ENCODE measurements at regions not wholly inside any gene's neighbourhood (a gene's known extent, or its start where the extent isn't known, plus 50 kb on each side); places are given as distances from the start of the nearest gene placed in this dataset.

GRCh38 chr2:104371087-104371781 lies 482.7 kb upstream of the POU3F3 start:
- ChIA-PET POLR2A (no interaction called here), CTCF (no interaction called here)
- no peak for DNase-seq (ENCODE audit: extremely low spot score)
- no peak for TF ChIP-seq HDGF (IDR thresholded peaks at IDR 0.05; ENCODE audit: borderline replicate concordance)
- TF ChIP-seq FOXM1 (IDR thresholded peaks at IDR 0.05; ENCODE audit: borderline replicate concordance), result no peak
- no peak for TF ChIP-seq SUZ12 (IDR thresholded peaks at IDR 0.05)
- TF ChIP-seq ARNT (IDR thresholded peaks at IDR 0.05), result no peak
- TF ChIP-seq PKNOX1 (IDR thresholded peaks at IDR 0.05), result no peak
- no peak for TF ChIP-seq ELF4 (IDR thresholded peaks at IDR 0.05)
- no peak for TF ChIP-seq FOXK2 (IDR thresholded peaks at IDR 0.05)
- TF ChIP-seq FOXA1 (IDR thresholded peaks at IDR 0.05), result no peak
- TF ChIP-seq SP1 (IDR thresholded peaks at IDR 0.05), result no peak
- TF ChIP-seq BHLHE40 (IDR thresholded peaks at IDR 0.05; ENCODE audit: borderline replicate concordance), result no peak

- POLR2A ChIA-PET, result no interaction called here
- DNase-seq (ENCODE audit: extremely low spot score), result no peak
- CTCF ChIA-PET, result no interaction called here
- TF ChIP-seq HDGF (IDR thresholded peaks at IDR 0.05; ENCODE audit: borderline replicate concordance), result no peak
- TF ChIP-seq FOXK2 (IDR thresholded peaks at IDR 0.05), result no peak
- no peak for TF ChIP-seq BHLHE40 (IDR thresholded peaks at IDR 0.05; ENCODE audit: borderline replicate concordance)
- no peak for TF ChIP-seq ZNF384 (IDR thresholded peaks at IDR 0.05)
- TF ChIP-seq ARNT (IDR thresholded peaks at IDR 0.05), result no peak
- TF ChIP-seq LEF1 (IDR thresholded peaks at IDR 0.05; ENCODE audit: borderline replicate concordance), result no peak
- TF ChIP-seq SP1 (IDR thresholded peaks at IDR 0.05), result no peak
- no peak for TF ChIP-seq NFRKB (IDR thresholded peaks at IDR 0.05)
- no peak for TF ChIP-seq L3MBTL2 (conservative IDR thresholded peaks at IDR 0.05)
- no peak for TF ChIP-seq TARDBP (IDR thresholded peaks at IDR 0.05)
- no peak for TF ChIP-seq PKNOX1 (IDR thresholded peaks at IDR 0.05)
- TF ChIP-seq FOXA1 (IDR thresholded peaks at IDR 0.05), result no peak
- no peak for TF ChIP-seq ELF4 (IDR thresholded peaks at IDR 0.05)
- TF ChIP-seq SUZ12 (IDR thresholded peaks at IDR 0.05), result no peak
- TF ChIP-seq CTBP1 (IDR thresholded peaks at IDR 0.05; ENCODE audit: borderline replicate concordance), result no peak
These were observed 478.7 kb upstream of the POU3F3 start for GRCh38 chr2:104375206-104375605.

GRCh38 chr2:104378853-104379374 lies 475.0 kb upstream of the POU3F3 start:
- no peak for TF ChIP-seq LEF1 (IDR thresholded peaks at IDR 0.05; ENCODE audit: borderline replicate concordance)
- TF ChIP-seq L3MBTL2 (conservative IDR thresholded peaks at IDR 0.05), result peak; percentile 25; the same call in 1 of the 2 replicates
- TF ChIP-seq ZNF384 (IDR thresholded peaks at IDR 0.05), result no peak
- TF ChIP-seq PKNOX1 (IDR thresholded peaks at IDR 0.05), result no peak
- TF ChIP-seq ELF4 (IDR thresholded peaks at IDR 0.05), result peak; percentile 28; the same call in 1 of the 2 replicates
- TF ChIP-seq FOXA1 (IDR thresholded peaks at IDR 0.05), result no peak
- ChIA-PET POLR2A (interaction anchor here (0.6 to 0.8 kb wide), 4 partner anchors 12 to 73 kb away, joined by 3 read pairs; no protein-coding TSS in a partner anchor), CTCF (no interaction called here)
- peak; percentile 67 for DNase-seq (ENCODE audit: extremely low spot score)

- POLR2A ChIA-PET, result no interaction called here
- TF ChIP-seq SUZ12 (IDR thresholded peaks at IDR 0.05), result no peak
- TF ChIP-seq NFRKB (IDR thresholded peaks at IDR 0.05), result no peak
- CTCF ChIA-PET, result no interaction called here
- DNase-seq (ENCODE audit: extremely low spot score), result no peak
These were observed 469.0 kb upstream of the POU3F3 start for GRCh38 chr2:104384961-104385360.

- POLR2A ChIA-PET, result no interaction called here
- CTCF ChIA-PET, result no interaction called here
- TF ChIP-seq TARDBP (IDR thresholded peaks at IDR 0.05) (no peak), SP1 (IDR thresholded peaks at IDR 0.05) (no peak), FOXK2 (IDR thresholded peaks at IDR 0.05) (no peak), L3MBTL2 (conservative IDR thresholded peaks at IDR 0.05) (no peak), HDGF (IDR thresholded peaks at IDR 0.05; ENCODE audit: borderline replicate concordance) (no peak), SUZ12 (IDR thresholded peaks at IDR 0.05) (no peak), FOXA1 (IDR thresholded peaks at IDR 0.05) (no peak), PKNOX1 (IDR thresholded peaks at IDR 0.05) (no peak), ZNF384 (IDR thresholded peaks at IDR 0.05) (no peak), CTBP1 (IDR thresholded peaks at IDR 0.05; ENCODE audit: borderline replicate concordance) (no peak), ELF4 (IDR thresholded peaks at IDR 0.05) (no peak), ARNT (IDR thresholded peaks at IDR 0.05) (no peak), FOXM1 (IDR thresholded peaks at IDR 0.05; ENCODE audit: borderline replicate concordance) (no peak), LEF1 (IDR thresholded peaks at IDR 0.05; ENCODE audit: borderline replicate concordance) (no peak), BHLHE40 (IDR thresholded peaks at IDR 0.05; ENCODE audit: borderline replicate concordance) (no peak), NFRKB (IDR thresholded peaks at IDR 0.05) (no peak)
- DNase-seq (ENCODE audit: extremely low spot score), result no peak
These were observed 468.2 kb upstream of the POU3F3 start for GRCh38 chr2:104385743-104386142.

GRCh38 chr2:104388296-104388695 lies 465.6 kb upstream of the POU3F3 start:
- CTCF ChIA-PET, result no interaction called here
- POLR2A ChIA-PET, result no interaction called here
- no peak for DNase-seq (ENCODE audit: extremely low spot score)

More at GRCh38 chr2:104388296-104388695, 465.6 kb upstream of the POU3F3 start:
- TF ChIP-seq TARDBP (IDR thresholded peaks at IDR 0.05), result no peak
- TF ChIP-seq BHLHE40 (IDR thresholded peaks at IDR 0.05; ENCODE audit: borderline replicate concordance), result no peak
- TF ChIP-seq FOXA1 (IDR thresholded peaks at IDR 0.05), result no peak
- no peak for TF ChIP-seq ARNT (IDR thresholded peaks at IDR 0.05)
- TF ChIP-seq SUZ12 (IDR thresholded peaks at IDR 0.05), result no peak
- TF ChIP-seq PKNOX1 (IDR thresholded peaks at IDR 0.05), result no peak
- TF ChIP-seq FOXM1 (IDR thresholded peaks at IDR 0.05; ENCODE audit: borderline replicate concordance), result no peak
- TF ChIP-seq SP1 (IDR thresholded peaks at IDR 0.05), result no peak
- no peak for TF ChIP-seq LEF1 (IDR thresholded peaks at IDR 0.05; ENCODE audit: borderline replicate concordance)
- TF ChIP-seq HDGF (IDR thresholded peaks at IDR 0.05; ENCODE audit: borderline replicate concordance), result no peak
- TF ChIP-seq NFRKB (IDR thresholded peaks at IDR 0.05), result no peak
- TF ChIP-seq CTBP1 (IDR thresholded peaks at IDR 0.05; ENCODE audit: borderline replicate concordance), result no peak
- TF ChIP-seq ZNF384 (IDR thresholded peaks at IDR 0.05), result no peak
- no peak for TF ChIP-seq ELF4 (IDR thresholded peaks at IDR 0.05)
- no peak for TF ChIP-seq FOXK2 (IDR thresholded peaks at IDR 0.05)
- TF ChIP-seq L3MBTL2 (conservative IDR thresholded peaks at IDR 0.05), result no peak
